ENCODE measurements at regions not wholly inside any gene's neighbourhood (a gene's known extent, or its start where the extent isn't known, plus 50 kb on each side); places are given as distances from the start of the nearest gene placed in this dataset.

- TF ChIP-seq, protein P1, sequence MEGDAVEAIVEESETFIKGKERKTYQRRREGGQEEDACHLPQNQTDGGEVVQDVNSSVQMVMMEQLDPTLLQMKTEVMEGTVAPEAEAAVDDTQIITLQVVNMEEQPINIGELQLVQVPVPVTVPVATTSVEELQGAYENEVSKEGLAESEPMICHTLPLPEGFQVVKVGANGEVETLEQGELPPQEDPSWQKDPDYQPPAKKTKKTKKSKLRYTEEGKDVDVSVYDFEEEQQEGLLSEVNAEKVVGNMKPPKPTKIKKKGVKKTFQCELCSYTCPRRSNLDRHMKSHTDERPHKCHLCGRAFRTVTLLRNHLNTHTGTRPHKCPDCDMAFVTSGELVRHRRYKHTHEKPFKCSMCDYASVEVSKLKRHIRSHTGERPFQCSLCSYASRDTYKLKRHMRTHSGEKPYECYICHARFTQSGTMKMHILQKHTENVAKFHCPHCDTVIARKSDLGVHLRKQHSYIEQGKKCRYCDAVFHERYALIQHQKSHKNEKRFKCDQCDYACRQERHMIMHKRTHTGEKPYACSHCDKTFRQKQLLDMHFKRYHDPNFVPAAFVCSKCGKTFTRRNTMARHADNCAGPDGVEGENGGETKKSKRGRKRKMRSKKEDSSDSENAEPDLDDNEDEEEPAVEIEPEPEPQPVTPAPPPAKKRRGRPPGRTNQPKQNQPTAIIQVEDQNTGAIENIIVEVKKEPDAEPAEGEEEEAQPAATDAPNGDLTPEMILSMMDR (IDR thresholded peaks at IDR 0.05): no peak
- no peak for TF ChIP-seq POLR2A (IDR thresholded peaks at IDR 0.05)
Observed at GRCh38 chr11:116510166-116510565, 262.6 kb downstream of the BUD13 start.
